ENCODE measurements at regions not wholly inside any gene's neighbourhood (a gene's known extent, or its start where the extent isn't known, plus 50 kb on each side); places are given as distances from the start of the nearest gene placed in this dataset.

DNA sequence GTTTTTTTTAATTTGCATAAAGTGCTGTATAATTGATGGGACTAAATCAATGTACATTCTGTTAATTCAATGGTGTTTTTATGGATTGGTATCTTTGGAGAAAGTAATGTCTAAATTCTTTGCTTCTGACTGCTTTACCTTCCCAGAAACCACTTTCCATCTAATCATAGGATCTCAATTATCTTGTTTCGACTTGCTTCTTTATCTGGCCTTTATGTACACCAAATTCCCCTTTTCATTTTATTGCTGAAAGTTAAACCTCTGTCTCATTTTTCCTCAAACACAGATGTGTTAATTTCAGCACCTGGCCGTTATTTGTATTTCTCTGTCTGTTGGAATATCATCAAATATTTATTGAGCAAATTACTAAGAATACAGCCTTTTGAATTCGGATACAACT lies 287.3 kb upstream of the GBE1 start:
- TF ChIP-seq, protein P1, sequence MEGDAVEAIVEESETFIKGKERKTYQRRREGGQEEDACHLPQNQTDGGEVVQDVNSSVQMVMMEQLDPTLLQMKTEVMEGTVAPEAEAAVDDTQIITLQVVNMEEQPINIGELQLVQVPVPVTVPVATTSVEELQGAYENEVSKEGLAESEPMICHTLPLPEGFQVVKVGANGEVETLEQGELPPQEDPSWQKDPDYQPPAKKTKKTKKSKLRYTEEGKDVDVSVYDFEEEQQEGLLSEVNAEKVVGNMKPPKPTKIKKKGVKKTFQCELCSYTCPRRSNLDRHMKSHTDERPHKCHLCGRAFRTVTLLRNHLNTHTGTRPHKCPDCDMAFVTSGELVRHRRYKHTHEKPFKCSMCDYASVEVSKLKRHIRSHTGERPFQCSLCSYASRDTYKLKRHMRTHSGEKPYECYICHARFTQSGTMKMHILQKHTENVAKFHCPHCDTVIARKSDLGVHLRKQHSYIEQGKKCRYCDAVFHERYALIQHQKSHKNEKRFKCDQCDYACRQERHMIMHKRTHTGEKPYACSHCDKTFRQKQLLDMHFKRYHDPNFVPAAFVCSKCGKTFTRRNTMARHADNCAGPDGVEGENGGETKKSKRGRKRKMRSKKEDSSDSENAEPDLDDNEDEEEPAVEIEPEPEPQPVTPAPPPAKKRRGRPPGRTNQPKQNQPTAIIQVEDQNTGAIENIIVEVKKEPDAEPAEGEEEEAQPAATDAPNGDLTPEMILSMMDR (IDR thresholded peaks at IDR 0.05; ENCODE audit: insufficient read depth, low read length), result no peak
- TF ChIP-seq SPI1 (IDR thresholded peaks at IDR 0.05; ENCODE audit: borderline replicate concordance, low read depth) (no peak), POLR2AphosphoS5 (IDR thresholded peaks at IDR 0.05; ENCODE audit: low read depth) (no peak), GABPA (IDR thresholded peaks at IDR 0.05; ENCODE audit: low read depth) (no peak)

Data from HL-60 (cell line).